ENCODE measurements at regions not wholly inside any gene's neighbourhood (a gene's known extent, or its start where the extent isn't known, plus 50 kb on each side); places are given as distances from the start of the nearest gene placed in this dataset.

DNA sequence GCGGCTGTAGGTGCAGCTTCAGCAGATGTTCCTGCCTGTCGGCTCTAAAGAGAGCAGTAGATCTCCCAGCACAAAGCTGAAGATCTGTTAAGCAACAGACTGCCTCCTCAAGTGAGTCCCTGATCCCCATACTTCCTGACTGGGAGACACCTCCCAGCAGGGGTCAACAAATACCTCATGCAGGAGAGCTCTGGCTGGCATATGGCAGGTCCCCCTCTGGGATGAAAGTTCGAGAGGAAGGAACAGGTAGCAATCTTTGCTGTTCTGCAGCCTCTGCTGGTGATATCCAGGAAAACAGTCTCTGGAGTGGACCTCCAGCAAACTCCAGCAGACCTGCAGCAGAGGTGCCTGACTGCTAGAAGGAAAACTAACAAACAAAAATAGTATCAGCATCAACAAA, 337.1 kb upstream of the USP15 start:
- Mint-ChIP-seq H3K4me3 (no peak overlapping the region), H3K27me3 (peaks cover 5% of the 10 kb centered on the region), H3K9me3 (peaks cover 19% of the 10 kb centered on the region), H3K27ac (no peak overlapping the region), H3K36me3 (ENCODE audit: low read depth) (no peaks in the 10 kb centered on the region), H3K4me1 (ENCODE audit: low read depth) (no peaks in the 10 kb centered on the region)
- no peak for ATAC-seq
- intact Hi-C loops (cut with micrococcal nuclease) = no loop called here
- CTCF ChIA-PET = no interaction called here
- no peak for DNase-seq
- TF ChIP-seq, protein P1, sequence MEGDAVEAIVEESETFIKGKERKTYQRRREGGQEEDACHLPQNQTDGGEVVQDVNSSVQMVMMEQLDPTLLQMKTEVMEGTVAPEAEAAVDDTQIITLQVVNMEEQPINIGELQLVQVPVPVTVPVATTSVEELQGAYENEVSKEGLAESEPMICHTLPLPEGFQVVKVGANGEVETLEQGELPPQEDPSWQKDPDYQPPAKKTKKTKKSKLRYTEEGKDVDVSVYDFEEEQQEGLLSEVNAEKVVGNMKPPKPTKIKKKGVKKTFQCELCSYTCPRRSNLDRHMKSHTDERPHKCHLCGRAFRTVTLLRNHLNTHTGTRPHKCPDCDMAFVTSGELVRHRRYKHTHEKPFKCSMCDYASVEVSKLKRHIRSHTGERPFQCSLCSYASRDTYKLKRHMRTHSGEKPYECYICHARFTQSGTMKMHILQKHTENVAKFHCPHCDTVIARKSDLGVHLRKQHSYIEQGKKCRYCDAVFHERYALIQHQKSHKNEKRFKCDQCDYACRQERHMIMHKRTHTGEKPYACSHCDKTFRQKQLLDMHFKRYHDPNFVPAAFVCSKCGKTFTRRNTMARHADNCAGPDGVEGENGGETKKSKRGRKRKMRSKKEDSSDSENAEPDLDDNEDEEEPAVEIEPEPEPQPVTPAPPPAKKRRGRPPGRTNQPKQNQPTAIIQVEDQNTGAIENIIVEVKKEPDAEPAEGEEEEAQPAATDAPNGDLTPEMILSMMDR (IDR thresholded peaks at IDR 0.05) = no peak
- POLR2A ChIA-PET = no interaction called here

DNA sequence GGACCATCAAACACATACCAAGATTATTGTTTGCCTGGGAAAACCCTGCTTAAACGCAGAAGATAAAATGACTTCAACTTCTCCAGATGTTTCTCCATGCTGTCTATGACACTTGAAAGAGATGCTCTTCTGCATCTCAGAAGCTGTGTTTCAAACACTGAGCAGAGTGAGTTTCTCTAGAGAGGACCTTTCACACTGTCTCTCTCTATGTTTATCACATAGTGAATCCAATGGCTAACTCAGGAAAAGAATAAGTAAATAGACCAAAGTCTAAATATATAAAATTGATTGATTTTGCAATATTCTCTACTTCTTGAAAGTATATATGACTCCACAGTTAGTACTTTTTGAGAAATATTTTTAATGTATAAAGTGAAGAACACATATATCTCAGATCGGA, 325.6 kb upstream of the USP15 start:
- no peak for ATAC-seq
- CTCF ChIA-PET = no interaction called here
- Mint-ChIP-seq H3K9me3 (no peaks in the 10 kb centered on the region), H3K4me3 (no peak overlapping the region), H3K27me3 (no peaks in the 10 kb centered on the region), H3K27ac (no peak overlapping the region), H3K4me1 (ENCODE audit: low read depth) (no peaks in the 10 kb centered on the region), H3K36me3 (ENCODE audit: low read depth) (no peaks in the 10 kb centered on the region)
- DNase-seq = no peak
- intact Hi-C loops (cut with micrococcal nuclease) = no loop called here
- TF ChIP-seq, protein P1 (IDR thresholded peaks at IDR 0.05) = no peak
- POLR2A ChIA-PET = no interaction called here

DNA sequence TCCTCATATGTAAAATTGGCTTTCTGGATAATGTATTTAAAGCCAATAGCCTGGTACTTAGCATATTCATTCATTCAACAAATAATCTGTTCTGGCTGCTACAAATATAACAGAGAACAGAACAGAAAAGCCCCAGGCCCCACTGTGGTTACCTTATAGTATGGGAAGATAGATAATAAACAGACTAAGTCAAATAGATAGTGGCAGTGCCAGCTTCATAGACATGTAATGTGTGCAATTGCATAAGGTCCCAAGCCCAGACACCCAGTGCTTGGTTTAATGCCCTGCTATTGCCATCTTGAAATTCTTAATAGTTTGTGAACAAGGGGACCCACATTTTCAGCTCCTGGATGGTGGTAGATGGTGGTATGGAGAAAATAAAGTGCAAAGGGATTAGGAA, 320.2 kb upstream of the USP15 start:
- peaks cover 1% of the 10 kb centered on the region for H3K9me3 Mint-ChIP-seq
- no peaks in the 10 kb centered on the region for H3K27me3 Mint-ChIP-seq
- intact Hi-C loops (cut with micrococcal nuclease) = no loop called here
- DNase-seq (no peak), ATAC-seq (no peak)
- no peak overlapping the region for H3K27ac Mint-ChIP-seq
- no peak overlapping the region for H3K4me3 Mint-ChIP-seq
- no peaks in the 10 kb centered on the region for H3K36me3 Mint-ChIP-seq (ENCODE audit: low read depth)
- H3K4me1 Mint-ChIP-seq (ENCODE audit: low read depth) = no peaks in the 10 kb centered on the region
- ChIA-PET POLR2A (no interaction called here), CTCF (no interaction called here)
- TF ChIP-seq, protein P1 (IDR thresholded peaks at IDR 0.05) = no peak

DNA sequence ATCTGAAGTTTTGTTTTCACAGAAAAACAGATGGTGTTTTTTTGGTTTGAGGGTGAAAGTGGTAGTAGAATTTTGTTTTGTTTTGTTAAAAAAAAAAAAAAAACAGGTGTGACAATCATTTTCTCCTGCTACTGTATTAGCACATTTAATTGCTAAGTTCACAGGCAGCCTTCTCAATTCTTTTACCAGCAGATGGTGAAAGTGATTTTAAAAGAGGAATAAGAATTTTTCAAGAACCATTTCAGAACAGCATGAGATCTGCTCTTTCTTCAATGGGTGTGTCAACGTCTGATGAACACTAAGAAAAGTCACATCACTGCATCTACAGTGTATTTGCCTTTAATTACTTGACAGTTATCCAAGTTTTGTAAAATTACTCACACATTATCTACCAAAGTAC, 303.7 kb upstream of the USP15 start:
- CTCF ChIA-PET = no interaction called here
- ATAC-seq = no peak

DNA sequence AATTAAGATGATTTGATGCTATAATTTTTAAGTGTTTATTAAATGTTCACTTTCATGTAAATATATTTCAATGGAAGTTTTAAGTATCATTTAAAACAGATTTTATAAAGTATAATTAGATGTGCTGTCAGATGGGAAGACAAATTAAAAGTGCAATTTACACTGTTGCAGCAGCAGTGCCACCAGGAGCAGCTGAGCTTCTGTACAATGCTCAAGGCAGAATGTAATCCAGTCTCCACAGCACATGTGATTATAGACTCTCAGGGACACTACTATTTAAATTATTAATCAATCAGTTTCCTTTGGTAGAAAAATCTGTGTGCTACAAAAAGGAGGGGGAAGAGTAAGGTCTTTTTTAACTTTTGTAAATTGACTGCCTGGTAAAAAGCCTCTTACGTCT, 285.7 kb upstream of the USP15 start:
- DNase-seq (no peak), ATAC-seq (no peak)
- POLR2A ChIA-PET = no interaction called here
- Mint-ChIP-seq H3K4me3 (no peak overlapping the region), H3K27ac (no peak overlapping the region), H3K27me3 (no peaks in the 10 kb centered on the region), H3K4me1 (ENCODE audit: low read depth) (no peaks in the 10 kb centered on the region), H3K36me3 (ENCODE audit: low read depth) (no peaks in the 10 kb centered on the region), H3K9me3 (peaks cover 4% of the 10 kb centered on the region)
- intact Hi-C loops (cut with micrococcal nuclease) = no loop called here
- TF ChIP-seq, protein P1 (IDR thresholded peaks at IDR 0.05) = no peak
- CTCF ChIA-PET = no interaction called here

More for the DNA sequence above, 303.7 kb upstream of the USP15 start:
- Mint-ChIP-seq H3K27ac (no peak overlapping the region), H3K36me3 (ENCODE audit: low read depth) (no peaks in the 10 kb centered on the region), H3K4me1 (ENCODE audit: low read depth) (no peaks in the 10 kb centered on the region), H3K4me3 (no peak overlapping the region), H3K9me3 (peaks cover 3% of the 10 kb centered on the region), H3K27me3 (no peaks in the 10 kb centered on the region)
- TF ChIP-seq, protein P1 (IDR thresholded peaks at IDR 0.05) = no peak
- intact Hi-C loops (cut with micrococcal nuclease) = no loop called here
- no peak for DNase-seq
- POLR2A ChIA-PET = no interaction called here
